ENCODE measurements at regions not wholly inside any gene's neighbourhood (a gene's known extent, or its start where the extent isn't known, plus 50 kb on each side); places are given as distances from the start of the nearest gene placed in this dataset.

- Histone ChIP-seq H3K9me1 (ENCODE audit: control insufficient read depth, insufficient read depth, low read length) (no peaks in the 10 kb centered on the region), H3K4me2 (ENCODE audit: insufficient read depth, low read length) (no peak overlapping the region), H3K36me3 (ENCODE audit: control insufficient read depth, insufficient read depth, low read length) (no peaks in the 10 kb centered on the region), H3K4me1 (replicated peaks in 1 of 2; ENCODE audit: control insufficient read depth in 2 of 2, insufficient read depth in 2 of 2, low read length in 2 of 2) (peaks cover 0 to 8% of the 10 kb centered on the region in 2 experiments; a peak in 2 of 5 replicates), H3K4me3 (no peak overlapping the region), H2AFZ (ENCODE audit: low read depth, low read length) (no peak overlapping the region), H3K27me3 (ENCODE audit: control insufficient read depth in 2 of 2, insufficient read depth in 2 of 2, low read length in 2 of 2) (no peaks in the 10 kb centered on the region), H3K27ac (ENCODE audit: extremely low read depth, low read depth, low read length) (no peak overlapping the region), H4K20me1 (replicated peaks; ENCODE audit: control insufficient read depth, insufficient read depth, low read length) (no peaks in the 10 kb centered on the region), H3K79me2 (ENCODE audit: control insufficient read depth, insufficient read depth, low read length) (no peaks in the 10 kb centered on the region), H3K9ac (ENCODE audit: insufficient read depth in 1 of 2, low read depth in 2 of 2, low read length in 2 of 2) (no peak overlapping the region), H3K9me3 (replicated peaks; ENCODE audit: control insufficient read depth, insufficient read depth, low read depth, low read length) (no peaks in the 10 kb centered on the region)
- in situ Hi-C loops (cut with MboI) (no loop called here), intact Hi-C loops (cut with micrococcal nuclease) (no loop called here)
- BruUV-seq (replicated peaks): no TSS peak
- WGBS (ENCODE audit: insufficient coverage, low coverage, missing lambda C conversion rate): 20% methylated on average over 3 of the region's 3 CpGs
- ATAC-seq (no peak), FAIRE-seq (no peak), DNase-seq (ENCODE audit: extremely low read depth in 1 of 4, low spot score in 3 of 4) (no peak)
- ChIA-PET CTCF (ENCODE audit: low intra/inter-chr PET ratio) (no interaction called here), POLR2A (no interaction called here)
- TF ChIP-seq KLF16 (IDR thresholded peaks at IDR 0.05): no peak
- TF ChIP-seq CLOCK (CRISPR knock-in tag; IDR thresholded peaks at IDR 0.05; ENCODE audit: borderline replicate concordance): no peak
- no peak for TF ChIP-seq ZC3H11A (IDR thresholded peaks at IDR 0.05; ENCODE audit: low read depth, low read length)
- TF ChIP-seq ILF3 (IDR thresholded peaks at IDR 0.05; ENCODE audit: borderline replicate concordance): no peak
- no peak for TF ChIP-seq ATF6 (CRISPR knock-in tag; IDR thresholded peaks at IDR 0.05)
- no peak for TF ChIP-seq ZC3H4 (CRISPR knock-in tag; IDR thresholded peaks at IDR 0.05; ENCODE audit: borderline replicate concordance)
- TF ChIP-seq STAT6 (CRISPR knock-in tag; IDR thresholded peaks at IDR 0.05): no peak
- no peak for TF ChIP-seq RBM17 (IDR thresholded peaks at IDR 0.05; ENCODE audit: borderline replicate concordance, low read depth, low read length)
- TF ChIP-seq NKRF (IDR thresholded peaks at IDR 0.05; ENCODE audit: borderline replicate concordance): no peak
- no peak for TF ChIP-seq SIN3A (IDR thresholded peaks at IDR 0.05; ENCODE audit: borderline replicate concordance in 2 of 2, control insufficient read depth in 1 of 2, low read depth in 2 of 2, low read length in 2 of 2)
- no peak for TF ChIP-seq MCM3 (IDR thresholded peaks at IDR 0.05)
- no peak for TF ChIP-seq ZNF583 (CRISPR knock-in tag; IDR thresholded peaks at IDR 0.05)
- TF ChIP-seq TAL1 (IDR thresholded peaks at IDR 0.05): no peak
- TF ChIP-seq TAF1 (IDR thresholded peaks at IDR 0.05; ENCODE audit: control insufficient read depth, extremely low read depth, insufficient read depth, low read length, severe bottlenecking): no peak
- no peak for TF ChIP-seq MAFG (tag; conservative IDR thresholded peaks at IDR 0.05)
Observed at GRCh38 chr11:88439356-88439755, 101.8 kb upstream of the CTSC start.
